ENCODE measurements at regions not wholly inside any gene's neighbourhood (a gene's known extent, or its start where the extent isn't known, plus 50 kb on each side); places are given as distances from the start of the nearest gene placed in this dataset.
A peak's percentile ranks its signal among the peaks of the same experiment; 100 is the strongest.

DNA sequence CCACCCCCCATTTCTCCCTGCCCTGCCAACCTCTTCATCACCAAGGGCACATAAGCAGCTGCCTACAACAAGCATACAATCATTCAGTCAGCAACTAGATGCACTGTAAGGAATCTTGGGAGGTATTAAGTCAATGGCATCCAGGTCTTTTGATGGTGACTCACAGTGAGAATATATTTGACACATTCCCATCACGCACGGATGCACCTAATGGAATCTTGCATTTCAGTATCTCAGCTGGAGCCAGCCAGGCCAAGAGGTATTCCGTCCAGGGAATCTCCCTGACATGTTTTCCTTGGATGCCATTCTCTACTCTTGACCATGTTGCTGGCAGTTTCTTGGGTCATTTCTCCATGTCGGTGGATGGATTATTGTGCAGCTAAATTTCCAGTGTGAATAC lies 73.9 kb upstream of the CAPRIN2 start:
- Histone ChIP-seq H4K20me1 (ENCODE audit: insufficient read depth) (no peaks in the 10 kb centered on the region), H3K27ac (no peak overlapping the region), H2AFZ (no peak overlapping the region), H3K79me2 (ENCODE audit: low read depth) (no peaks in the 10 kb centered on the region), H3K4me3 (no peak overlapping the region), H3K9me2 (ENCODE audit: insufficient read depth) (no peaks in the 10 kb centered on the region), H3K36me3 (ENCODE audit: low read depth) (no peaks in the 10 kb centered on the region), H3K27me3 (ENCODE audit: insufficient read depth, low read depth) (peaks cover 2% of the 10 kb centered on the region; the same call in 1 of the 2 replicates), H3F3A (ENCODE audit: insufficient read depth, low read depth) (no peaks in the 10 kb centered on the region), H3K4me1 (replicated peaks; ENCODE audit: insufficient read depth) (0 out of 2 replicates have a peak, but pooled peaks cover 8% of the 10 kb centered on the region), H3K4me2 (no peak overlapping the region), H3K9me3 (ENCODE audit: insufficient read depth, low read depth) (no peaks in the 10 kb centered on the region)
- BruUV-seq (replicated peaks), result no TSS peak
- CTCF ChIA-PET, result no interaction called here
- POLR2A ChIA-PET (ENCODE audit: unreplicated experiment), result no interaction called here
- TF ChIP-seq EZH2 (IDR thresholded peaks at IDR 0.05; ENCODE audit: low read depth), result no peak
- TF ChIP-seq, protein P1, sequence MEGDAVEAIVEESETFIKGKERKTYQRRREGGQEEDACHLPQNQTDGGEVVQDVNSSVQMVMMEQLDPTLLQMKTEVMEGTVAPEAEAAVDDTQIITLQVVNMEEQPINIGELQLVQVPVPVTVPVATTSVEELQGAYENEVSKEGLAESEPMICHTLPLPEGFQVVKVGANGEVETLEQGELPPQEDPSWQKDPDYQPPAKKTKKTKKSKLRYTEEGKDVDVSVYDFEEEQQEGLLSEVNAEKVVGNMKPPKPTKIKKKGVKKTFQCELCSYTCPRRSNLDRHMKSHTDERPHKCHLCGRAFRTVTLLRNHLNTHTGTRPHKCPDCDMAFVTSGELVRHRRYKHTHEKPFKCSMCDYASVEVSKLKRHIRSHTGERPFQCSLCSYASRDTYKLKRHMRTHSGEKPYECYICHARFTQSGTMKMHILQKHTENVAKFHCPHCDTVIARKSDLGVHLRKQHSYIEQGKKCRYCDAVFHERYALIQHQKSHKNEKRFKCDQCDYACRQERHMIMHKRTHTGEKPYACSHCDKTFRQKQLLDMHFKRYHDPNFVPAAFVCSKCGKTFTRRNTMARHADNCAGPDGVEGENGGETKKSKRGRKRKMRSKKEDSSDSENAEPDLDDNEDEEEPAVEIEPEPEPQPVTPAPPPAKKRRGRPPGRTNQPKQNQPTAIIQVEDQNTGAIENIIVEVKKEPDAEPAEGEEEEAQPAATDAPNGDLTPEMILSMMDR (conservative IDR thresholded peaks at IDR 0.05), result no peak
- peak in 1 of 2 experiments; percentile 49 for DNase-seq
- intact Hi-C loops (cut with micrococcal nuclease; ENCODE audit: unreplicated experiment), result no loop called here

DNA sequence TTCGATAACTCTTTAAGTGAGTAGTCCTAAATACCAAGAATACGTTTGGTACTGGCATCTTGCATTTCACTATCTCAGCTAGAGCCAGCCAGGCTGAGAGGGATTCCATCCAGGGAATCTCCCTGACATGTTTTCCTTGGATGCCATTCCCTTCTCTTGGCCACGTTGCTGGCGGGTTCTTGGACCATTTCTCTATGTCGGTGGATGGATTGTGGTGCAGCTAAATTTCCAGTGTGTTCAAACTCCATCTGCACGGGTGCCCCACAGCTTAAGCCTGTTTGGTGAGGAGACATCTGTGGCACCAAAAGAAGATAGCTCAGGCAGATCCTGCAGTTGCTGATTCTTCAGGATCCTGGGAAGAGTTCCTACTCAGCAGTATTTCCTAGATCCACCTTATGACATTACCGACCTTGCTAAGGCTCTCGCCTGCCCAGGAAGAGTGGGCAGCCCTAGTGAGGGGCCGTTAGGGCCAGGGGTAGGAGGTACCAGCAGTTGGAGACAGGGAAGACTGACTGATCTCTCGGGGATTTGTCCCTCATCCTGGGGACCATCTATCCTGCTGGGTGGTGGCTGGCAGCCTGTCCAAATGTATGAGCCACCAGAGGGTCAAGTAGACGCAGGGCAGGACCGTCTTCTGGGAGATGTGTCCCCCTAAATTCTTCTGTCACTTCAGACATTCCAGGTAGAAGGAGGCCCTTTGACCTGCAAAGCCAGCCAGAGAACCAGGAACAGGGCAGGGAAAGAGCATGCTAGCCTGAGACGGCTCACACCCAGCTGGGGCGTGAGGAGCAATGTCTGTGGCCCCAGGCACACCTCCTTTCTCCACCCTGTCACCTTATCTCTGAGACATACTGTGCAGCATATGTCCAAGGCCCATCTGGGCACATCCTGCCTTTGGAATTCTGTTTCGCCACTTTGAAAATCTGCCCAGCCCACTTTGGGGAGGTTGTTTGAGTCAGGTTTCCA lies 72.6 kb upstream of the CAPRIN2 start:
- H3K9me2 ChIP-seq (ENCODE audit: insufficient read depth), result no peaks in the 10 kb centered on the region
- intact Hi-C loops (cut with micrococcal nuclease; ENCODE audit: unreplicated experiment), result no loop called here

DNA sequence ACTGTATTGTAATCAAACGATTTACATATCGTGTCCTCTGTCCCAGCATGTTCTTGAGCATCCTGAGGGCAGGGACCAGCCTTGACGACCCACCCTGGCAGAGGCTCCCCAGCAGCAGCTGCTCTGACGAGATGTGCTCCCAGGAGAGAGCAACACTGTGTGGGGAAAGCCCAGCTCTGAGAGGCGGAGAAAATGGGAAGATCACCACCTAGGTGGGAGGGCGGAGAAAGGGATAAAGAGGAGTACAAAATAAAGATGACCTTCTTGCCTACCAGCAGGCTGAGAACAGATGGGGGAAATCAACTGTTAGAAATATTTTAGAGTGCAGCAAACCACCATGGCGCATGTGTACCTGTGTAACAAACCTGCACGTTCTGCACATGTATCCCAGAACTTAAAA lies 71.5 kb upstream of the CAPRIN2 start:
- Histone ChIP-seq H3K9me3 (ENCODE audit: insufficient read depth, low read depth) (no peaks in the 10 kb centered on the region), H3K27me3 (ENCODE audit: insufficient read depth, low read depth) (no peaks in the 10 kb centered on the region), H4K20me1 (ENCODE audit: insufficient read depth) (no peaks in the 10 kb centered on the region), H3K9me2 (ENCODE audit: insufficient read depth) (no peaks in the 10 kb centered on the region), H3K4me3 (no peak overlapping the region), H3K4me2 (no peak overlapping the region), H3F3A (ENCODE audit: insufficient read depth, low read depth) (no peaks in the 10 kb centered on the region), H3K36me3 (ENCODE audit: low read depth) (no peaks in the 10 kb centered on the region), H2AFZ (no peak overlapping the region), H3K79me2 (ENCODE audit: low read depth) (no peaks in the 10 kb centered on the region), H3K4me1 (replicated peaks; ENCODE audit: insufficient read depth) (0 out of 2 replicates have a peak, but pooled peaks cover 8% of the 10 kb centered on the region), H3K27ac (no peak overlapping the region)
- ChIA-PET POLR2A (ENCODE audit: unreplicated experiment) (interaction anchor here (0.7 kb wide), 1 partner anchor 384 kb away, joined by 3 read pairs; no protein-coding TSS in a partner anchor), CTCF (interaction anchor here (0.5 kb wide), 1 partner anchor 50 kb away, joined by 6 read pairs; no protein-coding TSS in a partner anchor)
- DNase-seq, result no peak
- no TSS peak for BruUV-seq (replicated peaks)
- TF ChIP-seq, protein P1 (conservative IDR thresholded peaks at IDR 0.05), result no peak
- no peak for TF ChIP-seq EZH2 (IDR thresholded peaks at IDR 0.05; ENCODE audit: low read depth)
- intact Hi-C loops (cut with micrococcal nuclease; ENCODE audit: unreplicated experiment), result no loop called here

More for the DNA sequence above, 72.6 kb upstream of the CAPRIN2 start:
- ChIA-PET POLR2A (ENCODE audit: unreplicated experiment) (interaction anchor here (0.7 kb wide), 1 partner anchor 383 kb away, joined by 3 read pairs; no protein-coding TSS in a partner anchor), CTCF (no interaction called here)
- H2AFZ ChIP-seq, result no peak overlapping the region
- no peak overlapping the region for H3K4me2 ChIP-seq
- H3K27ac ChIP-seq, result no peak overlapping the region
- no TSS peak for BruUV-seq (replicated peaks)
- H3K79me2 ChIP-seq (ENCODE audit: low read depth), result no peaks in the 10 kb centered on the region
- H3K4me3 ChIP-seq, result no peak overlapping the region
- TF ChIP-seq EZH2 (IDR thresholded peaks at IDR 0.05; ENCODE audit: low read depth), result no peak
- TF ChIP-seq, protein P1 (conservative IDR thresholded peaks at IDR 0.05), result no peak
- 0 out of 2 replicates have a peak, but pooled peaks cover 8% of the 10 kb centered on the region for H3K4me1 ChIP-seq (replicated peaks; ENCODE audit: insufficient read depth)
- H3K36me3 ChIP-seq (ENCODE audit: low read depth), result no peaks in the 10 kb centered on the region
- no peaks in the 10 kb centered on the region for H3K27me3 ChIP-seq (ENCODE audit: insufficient read depth, low read depth)
- H4K20me1 ChIP-seq (ENCODE audit: insufficient read depth), result no peaks in the 10 kb centered on the region
- H3K9me3 ChIP-seq (ENCODE audit: insufficient read depth, low read depth), result no peaks in the 10 kb centered on the region
- no peaks in the 10 kb centered on the region for H3F3A ChIP-seq (ENCODE audit: insufficient read depth, low read depth)
- no peak for DNase-seq

Data from PC-9 (cell line).